ENCODE measurements at regions not wholly inside any gene's neighbourhood (a gene's known extent, or its start where the extent isn't known, plus 50 kb on each side); places are given as distances from the start of the nearest gene placed in this dataset.

DNA sequence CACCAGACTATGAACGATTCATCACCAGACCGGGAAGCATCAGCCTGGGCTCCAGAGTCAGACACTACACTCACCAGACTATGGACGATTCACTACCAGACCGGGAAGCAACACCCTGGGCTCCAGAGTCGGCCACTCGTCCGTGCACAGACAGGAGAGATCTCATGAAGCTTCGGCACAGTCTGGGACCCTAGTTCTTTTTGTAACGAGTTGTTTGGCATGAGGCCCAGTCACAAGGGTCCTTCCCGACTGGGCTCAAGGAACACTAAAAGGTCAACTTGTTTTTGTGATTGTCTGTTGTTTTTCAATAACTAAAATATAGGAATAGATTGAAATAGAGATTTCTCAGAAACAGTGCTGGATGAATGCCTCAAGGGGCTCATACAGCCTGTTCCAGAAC is 1141.6 kb upstream of the MIR17HG start:
- WGBS, 2 donors (ENCODE audit: low coverage in 1 of 2) = 82 to 90% methylated on average over 4 to 10 of the region's 10 CpGs
- in situ Hi-C loops (cut with MboI; ENCODE audit: low pct_ligation_motif_present in 1 of 4, low pct_unique_long_range_greater_than_20kb in 1 of 4, low sequenced_read_pairs in 3 of 4) = no loop called here
- Histone ChIP-seq H3K27me3 (no peaks in the 10 kb centered on the region), H3K9me3 (no peaks in the 10 kb centered on the region), H3K27ac (no peak overlapping the region), H3K4me3 (no peak overlapping the region), H3K36me3 (no peaks in the 10 kb centered on the region), H3K4me1 (no peaks in the 10 kb centered on the region)
- intact Hi-C loops (cut with DNase I; ENCODE audit: low total_unique reads) = no loop called here
- TF ChIP-seq, protein P1, sequence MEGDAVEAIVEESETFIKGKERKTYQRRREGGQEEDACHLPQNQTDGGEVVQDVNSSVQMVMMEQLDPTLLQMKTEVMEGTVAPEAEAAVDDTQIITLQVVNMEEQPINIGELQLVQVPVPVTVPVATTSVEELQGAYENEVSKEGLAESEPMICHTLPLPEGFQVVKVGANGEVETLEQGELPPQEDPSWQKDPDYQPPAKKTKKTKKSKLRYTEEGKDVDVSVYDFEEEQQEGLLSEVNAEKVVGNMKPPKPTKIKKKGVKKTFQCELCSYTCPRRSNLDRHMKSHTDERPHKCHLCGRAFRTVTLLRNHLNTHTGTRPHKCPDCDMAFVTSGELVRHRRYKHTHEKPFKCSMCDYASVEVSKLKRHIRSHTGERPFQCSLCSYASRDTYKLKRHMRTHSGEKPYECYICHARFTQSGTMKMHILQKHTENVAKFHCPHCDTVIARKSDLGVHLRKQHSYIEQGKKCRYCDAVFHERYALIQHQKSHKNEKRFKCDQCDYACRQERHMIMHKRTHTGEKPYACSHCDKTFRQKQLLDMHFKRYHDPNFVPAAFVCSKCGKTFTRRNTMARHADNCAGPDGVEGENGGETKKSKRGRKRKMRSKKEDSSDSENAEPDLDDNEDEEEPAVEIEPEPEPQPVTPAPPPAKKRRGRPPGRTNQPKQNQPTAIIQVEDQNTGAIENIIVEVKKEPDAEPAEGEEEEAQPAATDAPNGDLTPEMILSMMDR (IDR thresholded peaks at IDR 0.05) = no peak
- no peak for TF ChIP-seq EP300 (IDR thresholded peaks at IDR 0.05; ENCODE audit: low read depth)
- DNase-seq = no peak

DNA sequence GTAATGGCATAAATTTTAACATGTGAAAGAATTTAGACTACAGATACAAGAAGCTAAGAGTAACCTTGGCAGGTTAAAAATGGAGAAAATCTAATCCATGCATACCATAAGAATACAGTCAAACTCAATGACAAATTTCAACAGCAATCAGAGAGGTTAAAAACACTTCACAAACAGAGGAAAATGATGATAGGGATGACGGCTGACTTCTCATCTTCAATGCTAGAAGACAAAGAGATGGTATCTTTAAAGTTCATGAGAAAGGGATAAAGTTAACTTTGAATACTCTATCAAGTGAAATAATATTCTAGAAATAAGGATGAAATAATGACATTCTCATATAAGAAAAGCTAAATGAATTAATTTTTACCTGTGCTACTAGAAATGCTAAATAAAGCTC is 1130.2 kb upstream of the MIR17HG start:
- WGBS, 2 donors (ENCODE audit: low coverage in 1 of 2) = 93% methylated on average over 1 of the region's 1 CpG; no CpG with 5 or more reads in 1 of the 2 donors
- DNase-seq = no peak
- H3K27ac ChIP-seq = no peak overlapping the region
- H3K4me3 ChIP-seq = no peak overlapping the region
- TF ChIP-seq, protein P1 (IDR thresholded peaks at IDR 0.05) = no peak
- TF ChIP-seq EP300 (IDR thresholded peaks at IDR 0.05; ENCODE audit: low read depth) = no peak
- TF ChIP-seq POLR2AphosphoS5 (IDR thresholded peaks at IDR 0.05) = no peak
- TF ChIP-seq POLR2A (IDR thresholded peaks at IDR 0.05) = no peak
- no peaks in the 10 kb centered on the region for H3K9me3 ChIP-seq
- no peaks in the 10 kb centered on the region for H3K36me3 ChIP-seq
- in situ Hi-C loops (cut with MboI; ENCODE audit: low pct_ligation_motif_present in 1 of 4, low pct_unique_long_range_greater_than_20kb in 1 of 4, low sequenced_read_pairs in 3 of 4) = no loop called here
- H3K4me1 ChIP-seq = no peaks in the 10 kb centered on the region
- intact Hi-C loops (cut with DNase I; ENCODE audit: low total_unique reads) = no loop called here
- H3K27me3 ChIP-seq = no peaks in the 10 kb centered on the region

DNA sequence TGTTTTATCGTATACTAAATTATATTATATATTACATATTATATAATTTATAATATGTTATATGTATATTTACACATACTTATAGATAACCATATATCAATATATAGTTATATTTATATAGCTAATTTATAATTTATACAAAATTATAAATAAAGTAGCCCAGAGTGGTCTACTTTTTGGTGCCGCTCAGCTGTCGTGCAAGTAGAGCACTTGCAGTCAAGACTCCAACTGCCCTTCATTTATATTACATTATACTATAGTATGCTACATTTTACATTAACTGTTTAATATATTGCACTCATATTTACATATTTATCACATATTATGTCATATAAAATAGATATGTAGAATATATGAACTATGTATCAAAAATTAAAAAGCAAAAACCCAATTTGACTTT is 1124.7 kb upstream of the MIR17HG start:
- Histone ChIP-seq H3K27ac (no peak overlapping the region), H3K9me3 (no peaks in the 10 kb centered on the region), H3K4me3 (no peak overlapping the region), H3K27me3 (no peaks in the 10 kb centered on the region), H3K36me3 (no peaks in the 10 kb centered on the region), H3K4me1 (no peaks in the 10 kb centered on the region)
- no peak for DNase-seq
- intact Hi-C loops (cut with DNase I; ENCODE audit: low total_unique reads) (no loop called here), in situ Hi-C loops (cut with MboI; ENCODE audit: low pct_ligation_motif_present in 1 of 4, low pct_unique_long_range_greater_than_20kb in 1 of 4, low sequenced_read_pairs in 3 of 4) (no loop called here)
- TF ChIP-seq, protein P1 (IDR thresholded peaks at IDR 0.05) = no peak
- TF ChIP-seq POLR2A (IDR thresholded peaks at IDR 0.05) (no peak), EP300 (IDR thresholded peaks at IDR 0.05; ENCODE audit: low read depth) (no peak), POLR2AphosphoS5 (IDR thresholded peaks at IDR 0.05) (no peak)
- 95 to 98% methylated on average over 3 of the region's 3 CpGs for WGBS, 2 donors (ENCODE audit: low coverage in 1 of 2)

DNA sequence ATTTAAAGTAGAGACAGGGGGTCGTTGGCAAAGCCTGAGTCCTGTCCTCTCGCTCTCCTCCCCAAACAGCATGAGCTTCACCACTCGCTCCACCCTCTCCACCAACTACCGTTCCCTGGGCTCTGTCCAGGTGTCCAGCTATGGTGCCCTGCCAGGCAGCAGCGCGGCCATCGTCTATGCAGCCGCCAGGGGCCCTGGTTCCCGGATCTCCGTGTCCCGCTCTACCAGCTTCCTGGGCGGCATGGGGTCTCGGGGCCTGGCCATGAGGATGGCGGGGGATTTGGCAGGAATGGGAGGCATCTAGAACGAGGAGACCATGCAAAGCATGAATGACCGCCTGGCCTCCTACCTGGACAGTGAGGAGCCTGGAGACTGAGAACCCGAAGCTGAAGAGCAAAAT is 1117.2 kb upstream of the MIR17HG start:
- Histone ChIP-seq H3K4me3 (no peak overlapping the region), H3K9me3 (no peaks in the 10 kb centered on the region), H3K4me1 (no peaks in the 10 kb centered on the region), H3K27ac (no peak overlapping the region), H3K36me3 (no peaks in the 10 kb centered on the region), H3K27me3 (no peaks in the 10 kb centered on the region)
- no peak for DNase-seq
- TF ChIP-seq, protein P1 (IDR thresholded peaks at IDR 0.05) = no peak
- TF ChIP-seq POLR2AphosphoS5 (IDR thresholded peaks at IDR 0.05) (no peak), EP300 (IDR thresholded peaks at IDR 0.05; ENCODE audit: low read depth) (no peak), POLR2A (IDR thresholded peaks at IDR 0.05) (no peak)
- 94 to 96% methylated on average over 9 to 16 of the region's 17 CpGs for WGBS, 2 donors (ENCODE audit: low coverage in 1 of 2)
- intact Hi-C loops (cut with DNase I; ENCODE audit: low total_unique reads) = no loop called here
- in situ Hi-C loops (cut with MboI; ENCODE audit: low pct_ligation_motif_present in 1 of 4, low pct_unique_long_range_greater_than_20kb in 1 of 4, low sequenced_read_pairs in 3 of 4) = no loop called here
